GM12873 (cell line): ENCODE measurements at regions not wholly inside any gene's neighbourhood (a gene's known extent, or its start where the extent isn't known, plus 50 kb on each side); places are given as distances from the start of the nearest gene placed in this dataset.

Experiments
- TF ChIP-seq, protein P1 (sequence below): IDR thresholded peaks from 2 replicates; pipeline ENCODE4 v1.5.1; 2012; ENCODE audit warnings: low read depth, mild to moderate bottlenecking, moderate library complexity, low read length, control low read depth; ENCODE audit not compliant: insufficient read depth; ENCODE audit errors: missing control alignments

DNA sequence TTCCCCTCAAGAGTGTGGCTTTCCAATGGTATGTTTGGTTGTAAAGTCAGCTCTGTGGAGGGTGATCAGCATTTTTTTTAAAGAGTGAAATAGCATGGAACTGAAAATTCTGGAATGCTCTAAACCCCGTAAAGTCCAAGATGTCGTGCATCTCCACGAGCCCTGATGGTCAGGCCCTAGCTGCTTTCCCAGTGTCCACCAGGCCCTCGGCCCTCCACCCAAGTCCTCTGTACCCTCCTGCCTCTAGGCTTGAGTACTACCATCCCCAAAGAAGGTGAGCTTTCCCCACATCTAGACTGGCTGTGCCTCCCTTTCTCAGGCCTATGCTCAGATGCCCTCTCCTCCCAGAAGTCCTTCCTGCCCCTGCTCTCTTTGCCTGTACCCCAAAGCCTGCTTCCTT is 280.3 kb downstream of the GADD45G start:
- TF ChIP-seq, protein P1, sequence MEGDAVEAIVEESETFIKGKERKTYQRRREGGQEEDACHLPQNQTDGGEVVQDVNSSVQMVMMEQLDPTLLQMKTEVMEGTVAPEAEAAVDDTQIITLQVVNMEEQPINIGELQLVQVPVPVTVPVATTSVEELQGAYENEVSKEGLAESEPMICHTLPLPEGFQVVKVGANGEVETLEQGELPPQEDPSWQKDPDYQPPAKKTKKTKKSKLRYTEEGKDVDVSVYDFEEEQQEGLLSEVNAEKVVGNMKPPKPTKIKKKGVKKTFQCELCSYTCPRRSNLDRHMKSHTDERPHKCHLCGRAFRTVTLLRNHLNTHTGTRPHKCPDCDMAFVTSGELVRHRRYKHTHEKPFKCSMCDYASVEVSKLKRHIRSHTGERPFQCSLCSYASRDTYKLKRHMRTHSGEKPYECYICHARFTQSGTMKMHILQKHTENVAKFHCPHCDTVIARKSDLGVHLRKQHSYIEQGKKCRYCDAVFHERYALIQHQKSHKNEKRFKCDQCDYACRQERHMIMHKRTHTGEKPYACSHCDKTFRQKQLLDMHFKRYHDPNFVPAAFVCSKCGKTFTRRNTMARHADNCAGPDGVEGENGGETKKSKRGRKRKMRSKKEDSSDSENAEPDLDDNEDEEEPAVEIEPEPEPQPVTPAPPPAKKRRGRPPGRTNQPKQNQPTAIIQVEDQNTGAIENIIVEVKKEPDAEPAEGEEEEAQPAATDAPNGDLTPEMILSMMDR: no peak

DNA sequence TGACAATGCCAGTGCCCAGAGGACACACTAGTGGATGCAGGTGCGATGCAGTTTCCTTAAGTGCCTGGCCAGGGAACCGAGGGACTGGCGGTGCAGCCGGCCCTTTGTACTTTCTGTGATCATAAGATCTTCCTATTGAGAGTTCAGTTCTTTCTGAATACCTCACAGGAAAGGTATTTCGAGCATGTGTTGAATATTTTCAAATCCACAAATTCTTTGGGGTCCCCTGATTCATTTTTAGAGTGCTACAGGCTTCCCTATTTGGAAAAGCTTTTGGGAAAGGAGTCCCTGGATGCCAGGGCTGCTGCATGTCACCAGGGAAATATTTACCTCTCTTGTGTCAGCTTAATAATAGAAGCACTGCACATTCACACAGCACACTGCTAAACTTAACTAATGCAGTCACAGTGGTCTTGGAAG is 281.5 kb downstream of the GADD45G start:
- TF ChIP-seq, protein P1: no peak

DNA sequence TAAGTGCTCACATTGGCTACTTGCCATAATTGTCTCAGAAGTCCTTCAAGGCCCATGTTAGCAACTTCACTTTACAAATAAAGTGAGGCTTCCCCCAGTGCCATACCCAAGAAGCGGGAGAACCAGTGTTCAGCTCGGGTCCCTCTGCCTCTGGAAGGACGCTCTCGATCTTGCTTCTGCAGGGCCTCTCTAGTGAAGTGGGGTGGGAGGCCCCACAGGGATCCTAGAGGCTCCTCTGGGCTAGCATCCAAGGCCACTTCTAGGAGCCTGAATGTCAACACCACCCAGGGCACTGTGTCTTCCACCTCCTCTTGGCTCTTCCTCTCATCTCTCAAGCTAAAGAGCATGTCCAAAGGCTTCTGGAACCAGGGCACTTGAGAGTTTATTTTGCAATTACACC is 282.5 kb downstream of the GADD45G start:
- TF ChIP-seq, protein P1: no peak

DNA sequence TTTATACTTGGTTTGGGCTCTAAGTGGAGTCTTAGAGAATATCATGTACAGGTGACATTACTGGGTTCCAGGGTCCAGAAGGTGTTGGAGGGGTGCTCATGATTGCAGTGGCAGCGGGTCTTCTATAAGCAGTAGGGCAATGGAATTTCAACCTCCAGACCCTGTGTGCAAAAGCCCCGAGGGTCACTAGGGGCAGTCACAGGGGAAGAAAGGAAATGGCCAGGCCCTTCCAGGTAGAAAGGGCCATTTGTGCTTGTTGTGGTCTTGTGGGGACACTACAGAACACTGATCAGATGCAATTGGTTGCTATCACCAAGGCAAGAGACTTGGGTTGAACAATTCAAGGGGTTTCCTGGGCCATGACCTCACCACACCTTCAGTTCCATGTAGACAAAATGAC is 283.4 kb downstream of the GADD45G start:
- TF ChIP-seq, protein P1: no peak

DNA sequence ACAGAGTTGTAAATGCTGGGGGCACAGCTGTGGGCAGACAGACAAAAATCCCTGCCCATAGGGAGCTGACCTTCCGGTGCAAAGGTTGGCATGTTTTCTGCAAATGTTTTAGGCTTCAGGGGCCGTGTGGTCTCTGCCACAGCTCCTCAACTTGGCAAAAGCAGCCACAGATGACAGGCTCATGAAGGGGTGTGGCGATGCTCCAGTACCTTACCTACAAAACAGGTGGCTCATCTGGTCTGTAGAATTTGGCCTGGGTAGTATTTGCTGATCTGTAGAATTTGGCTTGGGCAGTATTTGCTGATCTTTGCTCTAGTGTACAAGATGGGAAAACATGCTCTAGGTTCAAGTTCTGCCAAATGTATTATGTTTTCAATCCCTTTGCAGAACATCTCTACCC is 283.9 kb downstream of the GADD45G start:
- TF ChIP-seq, protein P1: no peak

DNA sequence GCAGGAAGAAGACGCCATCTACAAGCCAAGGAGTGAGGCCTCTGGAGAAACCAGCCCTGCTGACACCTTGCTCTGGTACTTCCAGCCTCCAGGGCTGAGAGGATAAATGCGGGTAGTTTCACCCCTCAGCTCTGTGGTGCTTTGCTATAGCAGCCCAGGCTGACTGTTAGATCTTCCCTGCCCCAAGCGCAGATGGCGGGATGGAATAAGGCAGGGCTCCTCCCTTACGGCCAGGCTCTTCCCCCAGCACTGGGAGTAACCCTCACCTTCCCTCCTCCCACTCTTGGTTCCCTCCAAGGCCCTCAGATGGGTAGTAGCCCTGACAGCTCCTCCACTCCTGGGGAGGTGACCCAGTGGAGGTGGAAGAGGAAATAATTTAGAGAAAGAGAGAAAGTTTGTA is 285.1 kb downstream of the GADD45G start:
- TF ChIP-seq, protein P1: no peak

DNA sequence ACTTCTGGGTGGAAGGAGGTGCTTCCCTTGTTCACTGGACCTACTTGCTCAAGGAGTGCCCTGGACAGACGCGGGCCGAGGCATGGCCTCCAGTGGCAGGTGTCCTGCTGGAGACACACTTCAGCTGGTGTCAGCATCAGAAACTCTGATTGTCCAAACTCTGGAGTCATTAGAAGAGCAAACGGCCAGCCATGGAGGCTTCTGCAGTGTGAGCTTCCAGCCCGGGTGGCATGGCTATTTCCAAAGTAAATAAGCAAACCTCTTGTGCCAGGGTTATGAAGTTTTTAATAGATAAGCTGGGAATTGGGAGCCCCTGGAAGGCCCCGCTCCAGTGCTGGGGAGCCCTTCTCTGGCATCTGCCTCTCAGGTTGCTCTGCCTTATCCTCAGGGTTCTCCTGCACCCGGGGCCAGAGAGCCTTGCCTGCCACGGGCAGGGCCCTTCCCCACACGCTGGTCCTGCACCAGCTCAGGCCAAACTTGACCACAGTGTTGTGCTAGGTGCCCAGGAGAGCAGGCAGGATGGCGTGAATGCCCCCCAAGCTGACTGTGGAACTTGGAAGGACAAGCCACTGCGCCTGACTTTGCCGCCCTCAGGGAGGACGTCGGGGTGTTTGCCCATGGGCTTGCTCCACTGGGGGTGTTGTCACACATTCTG is 285.6 kb downstream of the GADD45G start:
- TF ChIP-seq, protein P1: no peak
